ENCODE measurements at regions not wholly inside any gene's neighbourhood (a gene's known extent, or its start where the extent isn't known, plus 50 kb on each side); places are given as distances from the start of the nearest gene placed in this dataset.
"Not testable (repeated sequence)": the region's sequence is repeated elsewhere in the genome, so short reads cannot be mapped to it uniquely, and the experiment has no call there.

DNA sequence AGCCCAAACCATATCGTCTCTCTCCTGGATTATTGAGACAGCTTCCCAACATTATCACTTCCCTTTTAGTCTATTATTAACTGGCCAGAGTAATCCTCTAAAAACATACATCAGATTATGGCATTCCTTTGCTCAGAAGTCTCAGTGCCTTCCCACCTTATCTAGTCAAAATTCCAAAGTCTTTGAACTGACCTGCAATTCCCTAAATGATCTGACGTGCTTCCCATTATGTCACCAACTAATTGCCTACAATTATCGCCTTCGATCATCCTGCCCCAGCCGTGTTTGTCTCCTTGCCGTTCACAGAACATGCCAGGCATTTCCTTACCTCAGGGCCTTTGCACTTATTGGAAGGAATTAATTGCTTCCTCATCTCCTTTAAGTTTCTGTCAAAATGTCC, 332.4 kb downstream of the IRS1 start:
- no peak for DNase-seq

GRCh38 chr2:226466589-226466988, 333.0 kb downstream of the IRS1 start:
- DNase-seq = no peak

DNA sequence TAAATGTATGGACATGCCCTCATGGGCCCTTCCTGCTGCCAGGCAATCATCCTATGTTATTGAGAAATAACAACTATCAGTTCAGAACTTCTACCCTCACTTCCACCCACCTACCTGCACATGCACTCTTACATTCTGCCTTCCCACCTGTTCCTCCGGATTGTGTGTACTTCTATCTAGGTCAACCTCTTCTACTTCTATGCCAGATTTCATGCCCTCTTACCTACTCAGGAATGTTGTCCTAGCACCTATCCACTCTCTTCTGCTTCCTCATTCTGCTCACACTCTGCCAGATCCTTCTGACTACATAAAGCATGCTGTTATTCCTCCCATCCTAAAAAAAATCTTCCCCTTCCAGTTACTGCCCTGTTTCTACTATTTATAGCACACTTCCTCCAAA, 333.5 kb downstream of the IRS1 start:
- DNase-seq = no peak

- DNase-seq = no peak
Observed at GRCh38 chr2:226464380-226464779, 335.2 kb downstream of the IRS1 start.

- DNase-seq = no peak
Observed at GRCh38 chr2:226463154-226463553, 336.5 kb downstream of the IRS1 start.

- no peak for DNase-seq
Observed at GRCh38 chr2:226461981-226462380, 337.6 kb downstream of the IRS1 start.

DNA sequence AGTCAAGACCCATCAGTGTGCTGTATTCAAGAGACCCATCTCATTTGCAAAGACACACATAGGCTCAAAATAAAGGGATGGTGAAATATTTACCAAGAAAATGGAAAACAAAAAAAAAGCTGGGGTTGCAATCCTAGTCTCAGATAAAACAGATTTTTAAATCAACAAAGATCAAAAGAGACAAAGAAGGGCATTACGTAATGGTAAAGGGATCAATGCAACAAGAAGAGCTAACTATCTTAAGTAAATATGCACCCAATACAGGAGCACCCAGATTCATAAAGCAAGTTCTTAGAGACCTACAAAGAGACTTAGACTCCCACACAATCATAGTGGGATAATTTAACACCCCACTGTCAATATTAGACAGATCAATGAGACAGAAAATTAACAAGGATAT, 343.5 kb downstream of the IRS1 start:
- not testable (repeated sequence) for DNase-seq

DNA sequence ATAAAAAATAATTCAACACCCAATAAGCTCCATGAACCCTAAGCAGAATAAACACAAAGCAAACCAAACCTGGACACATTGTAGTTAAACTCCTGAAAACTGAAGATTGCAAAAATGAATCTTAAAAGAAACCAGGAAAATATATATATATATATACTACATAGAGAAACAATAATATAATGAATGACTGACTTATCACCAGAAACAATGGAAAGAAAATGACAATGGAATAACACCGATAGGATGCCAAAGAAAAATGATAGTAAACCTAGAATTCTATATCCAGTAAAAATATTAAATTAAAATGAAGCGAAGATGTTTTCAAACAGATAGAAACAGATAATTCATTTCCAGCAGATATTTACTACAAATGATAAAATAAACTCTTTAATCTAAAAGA, 346.9 kb downstream of the IRS1 start:
- DNase-seq = no peak

- no peak for DNase-seq
Observed at GRCh38 chr2:226451486-226451885, 348.1 kb downstream of the IRS1 start.

- DNase-seq = no peak
Observed at GRCh38 chr2:226450141-226450540, 349.5 kb downstream of the IRS1 start.

DNA sequence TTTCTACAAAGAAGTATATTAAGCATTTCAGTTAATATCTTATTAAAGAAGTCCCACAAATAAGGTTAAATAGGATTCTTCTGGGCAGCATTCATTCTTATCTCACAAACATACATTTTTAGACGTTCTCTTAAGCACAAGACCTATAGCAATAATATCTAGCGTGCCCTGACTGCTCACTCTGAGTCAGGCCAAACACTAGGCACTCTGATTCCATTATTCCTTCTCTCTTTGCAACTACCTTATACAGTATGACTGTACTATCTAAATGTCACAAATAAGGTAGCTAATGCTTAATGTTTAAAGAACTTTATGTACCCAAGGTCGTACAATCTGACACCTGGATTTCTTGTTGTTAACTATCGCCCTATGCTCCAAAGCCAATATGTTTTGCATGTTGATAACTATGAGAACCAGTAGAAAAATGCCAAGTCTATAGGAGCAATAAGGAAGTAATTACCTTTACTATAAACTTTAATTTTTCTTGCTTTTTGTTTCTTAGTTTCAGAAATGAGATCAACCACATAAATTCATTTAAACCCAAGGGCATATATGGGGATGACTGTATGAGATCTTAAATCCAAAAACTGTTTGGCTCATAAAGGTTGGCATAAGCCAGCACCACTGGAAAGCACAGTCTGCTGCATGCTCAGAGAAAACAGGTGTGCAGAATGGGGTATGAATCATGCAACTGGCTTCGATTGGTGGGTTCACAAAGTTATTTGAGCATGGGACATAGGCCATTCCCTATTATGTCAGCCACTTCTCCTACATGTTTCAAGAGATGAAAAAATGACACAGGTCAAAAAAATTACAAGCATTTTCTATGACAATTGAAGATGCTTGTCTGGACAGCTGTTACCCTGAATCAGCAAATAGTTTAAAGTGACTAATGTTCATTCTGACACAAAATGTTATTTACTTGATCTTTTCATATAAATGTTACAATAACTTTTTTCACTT, 352.0 kb downstream of the IRS1 start:
- DNase-seq = no peak

DNA sequence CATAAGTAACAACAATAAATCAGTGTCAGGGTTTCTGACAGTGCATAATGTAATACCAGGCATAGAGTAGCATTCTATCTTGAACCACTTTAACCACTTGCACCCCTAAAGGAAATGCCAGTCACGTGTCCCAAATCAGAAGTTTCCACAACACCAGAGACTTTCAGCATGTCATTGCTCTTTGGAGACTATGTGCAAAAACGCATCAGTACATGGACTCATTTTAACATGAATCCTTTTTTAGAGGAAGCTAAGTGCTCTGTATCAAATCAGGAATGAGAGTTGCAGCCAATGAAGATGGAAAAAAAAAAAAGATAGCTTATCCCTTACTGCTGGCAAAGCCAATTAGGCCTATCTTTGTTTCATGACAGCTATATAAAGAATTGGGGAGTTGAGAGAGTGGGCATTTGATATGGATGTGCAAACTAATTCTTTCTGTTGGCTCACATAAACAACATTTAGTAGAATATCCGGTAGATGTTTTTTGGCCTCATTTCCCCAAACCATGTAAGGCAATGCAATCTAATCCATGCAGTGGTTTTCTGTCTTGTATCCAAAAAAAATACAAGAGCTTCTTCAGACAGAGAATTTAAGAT, 353.1 kb downstream of the IRS1 start:
- no peak for DNase-seq

DNA sequence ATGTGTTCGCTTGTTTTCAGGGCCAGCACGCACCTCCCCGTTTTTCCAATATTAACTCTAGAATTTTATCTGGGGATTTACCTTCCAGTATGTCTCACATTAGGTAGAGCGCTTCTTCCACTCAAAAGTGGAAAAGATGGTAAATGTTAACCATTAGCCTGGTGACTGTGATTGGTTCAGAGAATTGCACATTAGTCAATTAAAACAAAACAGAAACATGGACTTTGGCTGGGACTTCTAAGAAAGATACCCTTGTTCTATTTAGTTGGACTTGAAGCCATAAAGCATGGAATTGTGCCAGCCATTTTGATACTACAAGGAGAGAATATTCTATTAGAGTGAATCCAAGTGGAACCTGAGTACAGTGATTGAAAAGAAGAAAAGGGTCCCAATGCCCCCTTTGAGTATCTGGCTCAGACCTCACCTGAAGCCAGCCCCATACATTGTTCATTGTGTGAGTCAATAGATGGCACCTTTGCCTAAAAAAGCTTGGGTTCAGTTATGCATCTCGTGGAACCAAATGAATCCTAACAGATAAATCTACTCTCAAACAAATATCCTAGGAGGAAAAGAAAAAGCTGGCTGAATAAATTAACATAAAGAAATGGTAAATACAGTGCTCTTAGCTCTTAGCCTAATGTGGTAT, 354.3 kb downstream of the IRS1 start:
- DNase-seq = no peak

GRCh38 chr2:226443112-226443511, 356.5 kb downstream of the IRS1 start:
- no peak for DNase-seq

GRCh38 chr2:226440127-226440918, 359.3 kb downstream of the IRS1 start:
- no peak for DNase-seq

GRCh38 chr2:226439337-226439736, 360.3 kb downstream of the IRS1 start:
- no peak for DNase-seq

- DNase-seq = no peak
Observed at GRCh38 chr2:226435146-226435545, 364.5 kb downstream of the IRS1 start.

- no peak for DNase-seq
Observed at GRCh38 chr2:226434702-226435101, 364.9 kb downstream of the IRS1 start.

- DNase-seq = no peak
Observed at GRCh38 chr2:226431288-226431948, 368.2 kb downstream of the IRS1 start.

DNA sequence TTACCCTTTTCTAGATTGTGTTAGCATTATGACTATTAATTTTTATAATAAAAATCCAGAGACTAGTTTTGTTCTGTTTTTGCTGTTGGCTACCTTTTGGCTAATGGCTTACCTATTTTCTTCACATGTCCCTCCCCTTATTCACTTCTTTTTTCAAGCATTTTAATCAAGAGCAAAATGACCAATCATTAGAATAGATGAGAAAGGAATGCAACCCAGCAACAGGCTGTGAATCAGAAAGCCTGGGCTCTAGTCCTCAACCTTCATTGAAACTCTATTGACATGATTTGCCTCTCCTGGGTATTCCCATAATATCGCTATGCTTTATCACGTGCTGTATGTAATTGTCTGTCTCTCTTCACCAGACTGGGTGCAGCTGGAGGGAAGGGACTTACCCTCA, 370.1 kb downstream of the IRS1 start:
- no peak for DNase-seq

DNA sequence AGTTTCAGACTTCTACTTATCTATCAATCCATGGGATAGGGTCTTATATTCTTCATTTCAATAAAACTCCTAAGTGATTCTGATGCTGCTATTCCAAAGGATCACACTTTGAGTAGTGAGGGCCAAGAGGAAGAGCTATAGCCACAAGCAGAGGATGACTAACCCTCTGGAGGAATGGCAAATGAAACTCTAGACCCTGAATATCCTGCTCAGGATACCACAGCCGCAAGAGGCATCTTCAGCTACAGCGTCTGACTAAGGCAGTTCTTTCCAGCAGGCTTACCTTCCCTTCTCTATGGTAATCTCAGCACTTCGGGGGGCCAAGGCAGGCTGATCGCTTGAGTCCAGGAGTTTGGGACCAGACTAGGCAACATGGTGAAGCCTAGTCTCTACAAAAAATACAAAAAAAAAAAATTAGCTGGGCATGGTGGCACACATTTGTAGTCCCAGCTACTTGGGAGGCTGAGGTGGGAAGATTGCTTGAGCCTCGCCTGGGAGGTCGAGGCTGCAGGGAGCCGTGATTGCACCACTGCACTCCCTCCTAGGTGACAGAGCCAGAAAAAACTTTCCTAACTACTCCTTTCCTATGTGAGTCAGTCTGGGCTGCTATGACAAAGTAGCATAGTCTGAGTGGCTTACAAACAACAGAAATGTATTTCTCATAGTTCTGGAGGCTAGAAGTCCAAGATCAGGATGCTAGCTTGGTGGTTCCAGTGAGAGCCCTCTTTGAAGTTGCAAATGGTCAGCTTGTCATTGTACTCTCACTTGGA, 371.9 kb downstream of the IRS1 start:
- DNase-seq = no peak

GRCh38 chr2:226426292-226426736, 373.3 kb downstream of the IRS1 start:
- DNase-seq = no peak

Measured in CD4-positive, alpha-beta T cell treated with Interleukin-21 for 1 hour (primary cell).